GM19467 (cell line): ENCODE measurements at regions not wholly inside any gene's neighbourhood (a gene's known extent, or its start where the extent isn't known, plus 50 kb on each side); places are given as distances from the start of the nearest gene placed in this dataset.
A peak's percentile ranks its signal among the peaks of the same experiment; 100 is the strongest.

Experiments used
- ATAC-seq: cut with Tn5 transposase; IDR thresholded peaks from one replicate; pipeline ENCODE4 v1.9.1; 2021; ENCODE audit warnings: mild to moderate bottlenecking, moderate library complexity; ENCODE audit not compliant: unreplicated experiment

GRCh38 chr2:136376798-136377211, 258.9 kb upstream of the CXCR4 start:
- ATAC-seq = no peak

DNA sequence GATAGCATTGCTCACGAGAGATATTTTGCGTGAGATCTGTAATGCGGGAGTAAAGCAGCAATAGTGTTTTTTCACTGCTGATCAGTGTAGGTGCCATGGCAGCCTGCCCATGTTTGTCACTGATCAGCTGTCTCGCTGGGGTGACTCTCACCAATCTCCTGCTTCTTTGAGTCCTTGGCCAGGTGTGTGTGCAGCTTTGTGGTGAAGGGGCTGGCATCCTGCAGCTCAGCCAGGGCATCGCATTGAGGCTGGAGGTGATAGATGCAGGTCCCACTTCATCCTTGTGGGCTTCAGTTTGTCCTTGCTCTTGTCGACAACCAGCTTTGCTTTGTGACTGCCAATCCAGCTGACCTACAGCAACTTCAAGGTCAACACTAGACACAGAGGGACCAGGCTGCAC, 258.3 kb upstream of the CXCR4 start:
- ATAC-seq = no peak

GRCh38 chr2:136375017-136375901, 257.3 kb upstream of the CXCR4 start:
- peak; percentile 50 for ATAC-seq

- ATAC-seq = no peak
These were observed 255.9 kb upstream of the CXCR4 start for GRCh38 chr2:136373841-136374240.

GRCh38 chr2:136373029-136373428, 255.1 kb upstream of the CXCR4 start:
- no peak for ATAC-seq

DNA sequence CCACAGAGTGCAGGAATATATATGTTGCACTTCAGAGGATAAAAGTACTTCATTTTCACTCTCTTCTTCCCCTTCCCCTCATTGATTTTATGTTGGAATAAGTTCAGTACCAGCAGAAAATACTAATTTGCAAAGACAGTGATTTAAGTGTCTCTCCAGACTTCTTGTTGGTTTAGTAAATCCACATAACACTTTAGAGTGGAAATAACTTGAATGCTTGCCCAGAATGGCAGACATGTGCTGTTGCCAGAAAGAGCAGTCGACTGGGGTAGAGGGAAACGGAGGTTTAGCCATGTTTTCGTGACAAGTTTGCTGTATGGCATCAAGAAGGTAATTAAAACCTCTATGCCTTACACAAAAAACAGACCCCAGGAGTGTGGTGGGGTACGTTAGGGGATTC, 246.0 kb upstream of the CXCR4 start:
- ATAC-seq = no peak

- no peak for ATAC-seq
These were observed 245.5 kb upstream of the CXCR4 start for GRCh38 chr2:136363470-136363869.

- ATAC-seq = peak; percentile 81
These were observed 244.9 kb upstream of the CXCR4 start for GRCh38 chr2:136362676-136363390.

DNA sequence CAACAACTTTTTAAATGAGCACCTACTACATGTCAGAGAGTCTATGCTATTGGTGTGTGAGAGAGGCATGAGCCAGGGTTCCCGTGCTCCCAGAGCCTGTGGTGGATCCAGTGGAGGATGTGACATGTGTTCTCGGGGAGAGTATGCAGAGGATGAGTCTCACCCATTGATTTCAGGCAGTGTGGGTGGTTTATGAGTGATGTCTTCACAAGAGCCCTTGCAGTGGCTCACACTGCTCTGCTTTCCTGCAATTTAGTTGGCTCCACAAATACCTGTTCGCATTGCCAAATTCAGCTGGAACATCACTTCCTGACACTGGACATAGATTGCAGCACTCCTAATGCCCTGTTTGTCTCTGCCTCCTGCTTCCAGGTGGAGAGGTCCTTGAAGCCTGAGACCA, 243.6 kb upstream of the CXCR4 start:
- ATAC-seq = no peak

GRCh38 chr2:136360790-136361189, 242.8 kb upstream of the CXCR4 start:
- no peak for ATAC-seq

- no peak for ATAC-seq
These were observed 241.4 kb upstream of the CXCR4 start for GRCh38 chr2:136359121-136359965.

GRCh38 chr2:136358576-136358975, 240.6 kb upstream of the CXCR4 start:
- ATAC-seq = no peak

- ATAC-seq = no peak
These were observed 239.0 kb upstream of the CXCR4 start for GRCh38 chr2:136357007-136357380.

- no peak for ATAC-seq
These were observed 238.4 kb upstream of the CXCR4 start for GRCh38 chr2:136356125-136357006.

DNA sequence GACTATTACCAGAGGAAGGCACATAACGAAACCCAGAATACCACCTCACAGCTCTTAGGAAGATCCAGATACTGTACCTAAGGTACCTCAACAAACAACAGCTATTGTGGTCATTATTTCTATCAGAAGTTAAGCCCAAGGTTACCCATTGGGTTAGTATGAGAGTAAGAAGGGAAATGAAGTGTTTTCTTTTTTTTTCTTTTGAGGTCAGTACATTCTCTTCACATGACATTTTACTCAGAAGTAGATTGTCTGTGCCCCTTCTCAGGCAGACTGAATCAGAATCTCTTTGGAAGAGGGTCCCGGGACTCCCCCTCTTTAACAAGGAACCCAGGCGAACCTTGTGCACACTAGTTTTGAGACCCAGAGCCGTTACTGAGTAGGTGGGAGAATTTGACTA, 233.7 kb upstream of the CXCR4 start:
- ATAC-seq = no peak

DNA sequence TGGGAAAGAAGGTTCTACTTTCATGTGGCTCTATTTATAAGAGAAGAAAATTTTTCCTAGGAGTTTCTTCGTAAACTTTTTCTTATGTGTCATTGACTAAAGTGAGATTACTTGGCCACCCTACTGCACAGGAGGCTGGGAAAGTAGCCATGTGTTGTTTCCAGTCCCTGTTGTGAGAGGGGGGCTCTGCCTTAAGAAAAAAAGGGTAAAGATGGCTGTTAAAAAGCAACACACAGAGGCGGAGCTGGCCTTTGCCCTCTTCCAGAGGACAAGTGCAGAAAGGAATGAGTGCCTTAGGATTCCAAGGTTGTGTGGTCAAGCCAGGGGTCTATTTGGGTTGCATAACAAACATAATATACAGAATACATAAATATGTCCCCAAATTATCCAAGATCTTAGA, 230.0 kb upstream of the CXCR4 start:
- ATAC-seq = no peak

DNA sequence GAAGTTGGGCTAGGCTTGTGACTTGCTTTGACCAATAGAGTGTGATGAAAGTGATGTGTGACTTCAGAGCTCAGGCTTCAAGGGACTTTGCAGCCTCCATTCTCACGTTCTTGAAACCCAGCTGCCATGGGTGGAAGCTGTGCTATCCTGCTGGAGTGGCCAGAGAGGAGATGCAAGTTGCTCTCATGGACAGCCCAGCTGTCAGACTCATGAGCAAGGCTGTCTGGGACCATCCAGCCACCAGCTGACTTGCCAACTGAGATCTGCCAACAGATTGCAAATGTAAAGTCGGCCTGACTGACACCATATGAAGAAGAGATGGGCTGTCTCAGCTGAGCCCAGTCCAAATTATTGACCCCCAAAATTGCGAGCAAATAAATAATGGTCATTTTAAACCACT, 226.4 kb upstream of the CXCR4 start:
- no peak for ATAC-seq

DNA sequence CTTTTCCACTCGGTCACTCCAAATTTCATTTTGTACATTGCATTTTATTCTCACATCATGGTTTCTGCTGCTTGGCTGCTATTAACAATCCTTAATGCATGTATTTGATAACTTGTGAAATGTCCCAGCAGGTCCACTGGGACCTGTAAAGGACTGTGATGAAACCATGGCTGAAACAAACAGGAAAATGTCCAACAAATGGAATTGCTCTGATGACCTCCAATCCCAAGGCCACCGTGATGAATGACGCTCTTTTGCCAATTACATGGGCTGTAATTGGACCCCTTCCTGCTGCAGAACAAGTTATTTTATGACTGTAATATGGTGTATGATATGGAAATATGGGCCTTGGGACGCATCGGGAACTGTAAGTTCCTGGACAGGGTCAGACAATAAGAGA, 224.2 kb upstream of the CXCR4 start:
- no peak for ATAC-seq

DNA sequence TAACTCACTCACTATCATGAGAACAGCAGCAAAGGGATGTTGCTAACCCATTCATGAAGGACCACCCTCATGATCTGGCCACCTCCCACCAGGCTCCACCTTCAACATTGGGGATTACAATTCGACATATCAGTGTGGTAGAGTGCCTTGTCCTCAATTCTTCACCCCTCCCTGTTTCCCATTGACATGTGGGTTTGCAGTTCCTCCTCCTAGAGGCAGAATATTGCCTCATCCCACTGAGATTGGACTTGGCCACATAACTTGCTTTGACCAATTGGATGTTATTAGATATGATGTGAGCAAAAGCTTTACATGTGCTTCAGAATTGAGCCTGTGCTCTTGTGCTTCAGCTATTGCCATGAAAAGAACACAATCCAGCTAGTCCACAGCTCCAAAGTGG, 217.0 kb upstream of the CXCR4 start:
- ATAC-seq = no peak

DNA sequence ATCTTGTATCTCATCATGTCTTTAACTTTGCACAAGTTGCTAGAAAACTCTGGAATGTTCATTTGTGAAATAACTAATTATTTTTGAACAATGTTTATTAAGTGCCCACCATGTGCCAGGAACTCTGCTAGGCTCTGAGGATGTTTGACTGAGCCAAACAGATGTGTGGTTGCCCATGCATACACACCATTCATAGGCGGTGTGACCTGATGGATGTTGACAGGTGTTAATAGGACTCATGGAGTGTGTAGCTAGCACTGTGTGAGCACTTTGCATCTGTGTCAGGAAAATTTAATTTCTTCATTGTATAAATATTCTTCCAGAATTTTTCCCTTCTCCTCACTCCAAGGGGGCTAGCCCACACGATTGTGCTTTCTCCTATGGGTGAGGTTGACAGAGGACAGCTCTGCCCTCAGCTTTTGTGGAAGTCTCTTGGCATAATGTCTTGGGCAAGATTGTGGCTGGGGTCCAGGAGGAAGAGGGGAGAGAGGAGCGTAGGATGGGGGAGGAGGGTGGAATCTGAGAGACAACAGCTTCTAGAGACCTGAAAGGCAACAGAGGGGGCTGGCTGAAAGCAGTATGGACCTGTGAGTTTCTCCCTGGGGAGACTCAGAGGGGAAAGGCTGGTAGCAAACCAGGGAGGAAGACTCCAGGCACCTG, 214.6 kb upstream of the CXCR4 start:
- ATAC-seq = no peak
